H7 (cell line): ENCODE measurements at regions not wholly inside any gene's neighbourhood (a gene's known extent, or its start where the extent isn't known, plus 50 kb on each side); places are given as distances from the start of the nearest gene placed in this dataset.
A peak's percentile ranks its signal among the peaks of the same experiment; 100 is the strongest.
"Not testable (repeated sequence)": the region's sequence is repeated elsewhere in the genome, so short reads cannot be mapped to it uniquely, and the experiment has no call there.

ENCODE experiments used
- DNase-seq: peaks from one replicate; pipeline ENCODE4 v3.0.0; 2012
- H3K27me3 ChIP-seq: 2 replicates; pipeline ENCODE4 v1.6.0; 2011; ENCODE audit warnings: mild to moderate bottlenecking, low read length; ENCODE audit not compliant: control insufficient read depth, insufficient read depth
- H3K36me3 ChIP-seq: replicated peaks from 2 replicates; pipeline ENCODE4 v1.5.1; 2011; ENCODE audit warnings: low read length; ENCODE audit not compliant: control insufficient read depth, insufficient read depth
- H3K4me3 ChIP-seq: 2 replicates; pipeline ENCODE4 v1.5.1; 2011; ENCODE audit warnings: low read depth, mild to moderate bottlenecking, control low read depth, low read length, moderate library complexity; ENCODE audit not compliant: insufficient read depth

GRCh38 chr22:23495614-23496444 lies 84.3 kb downstream of the IGLL1 start:
- Histone ChIP-seq H3K4me3 (no peak overlapping the region), H3K36me3 (no peaks in the 10 kb centered on the region), H3K27me3 (peaks cover 2% of the 10 kb centered on the region; the same call in 1 of the 2 replicates)
- DNase-seq, result peak; percentile 13

GRCh38 chr22:23494930-23495266 lies 85.2 kb downstream of the IGLL1 start:
- no peak overlapping the region for H3K4me3 ChIP-seq
- H3K36me3 ChIP-seq, result no peaks in the 10 kb centered on the region
- peaks cover 2% of the 10 kb centered on the region; the same call in 1 of the 2 replicates for H3K27me3 ChIP-seq
- no peak for DNase-seq

- no peaks in the 10 kb centered on the region for H3K36me3 ChIP-seq
- no peaks in the 10 kb centered on the region for H3K27me3 ChIP-seq
- no peak overlapping the region for H3K4me3 ChIP-seq
- no peak for DNase-seq
These were observed 94.6 kb downstream of the IGLL1 start for GRCh38 chr22:23485490-23485889.

GRCh38 chr22:23484651-23485050 lies 95.4 kb downstream of the IGLL1 start:
- H3K36me3 ChIP-seq, result no peaks in the 10 kb centered on the region
- H3K4me3 ChIP-seq, result no peak overlapping the region
- H3K27me3 ChIP-seq, result no peaks in the 10 kb centered on the region
- DNase-seq, result no peak

- H3K27me3 ChIP-seq, result no peaks in the 10 kb centered on the region
- H3K4me3 ChIP-seq, result no peak overlapping the region
- no peak for DNase-seq
- H3K36me3 ChIP-seq, result no peaks in the 10 kb centered on the region
These were observed 98.7 kb downstream of the IGLL1 start for GRCh38 chr22:23481369-23481768.

- DNase-seq, result no peak
- no peaks in the 10 kb centered on the region for H3K27me3 ChIP-seq
These were observed 101.9 kb downstream of the IGLL1 start for GRCh38 chr22:23478175-23478574.

GRCh38 chr22:23474531-23474930 lies 105.6 kb downstream of the IGLL1 start:
- H3K36me3 ChIP-seq, H3K4me3 ChIP-seq, H3K27me3 ChIP-seq, DNase-seq: not testable (repeated sequence)

More at GRCh38 chr22:23478175-23478574, 101.9 kb downstream of the IGLL1 start:
- H3K36me3 ChIP-seq, result no peaks in the 10 kb centered on the region
- no peak overlapping the region for H3K4me3 ChIP-seq

- no peak for DNase-seq
- no peaks in the 10 kb centered on the region; the same call in 1 of the 2 replicates for H3K27me3 ChIP-seq
These were observed 106.2 kb downstream of the IGLL1 start for GRCh38 chr22:23473901-23474300.

GRCh38 chr22:23472376-23472775 lies 107.7 kb downstream of the IGLL1 start:
- DNase-seq, H3K36me3 ChIP-seq, H3K4me3 ChIP-seq, H3K27me3 ChIP-seq: not testable (repeated sequence)

More at GRCh38 chr22:23473901-23474300, 106.2 kb downstream of the IGLL1 start:
- Histone ChIP-seq H3K4me3 (no peak overlapping the region), H3K36me3 (no peaks in the 10 kb centered on the region)

- DNase-seq, result no peak
- no peaks in the 10 kb centered on the region; the same call in 1 of the 2 replicates for H3K27me3 ChIP-seq
- no peak overlapping the region for H3K4me3 ChIP-seq
- no peaks in the 10 kb centered on the region for H3K36me3 ChIP-seq
These were observed 108.4 kb downstream of the IGLL1 start for GRCh38 chr22:23471698-23472097.

GRCh38 chr22:23470811-23471389 lies 109.2 kb downstream of the IGLL1 start:
- Histone ChIP-seq H3K27me3 (no peaks in the 10 kb centered on the region; the same call in 1 of the 2 replicates), H3K36me3 (no peaks in the 10 kb centered on the region)

GRCh38 chr22:23467721-23468294 lies 112.3 kb downstream of the IGLL1 start:
- H3K36me3 ChIP-seq, result no peaks in the 10 kb centered on the region
- no peak for DNase-seq
- no peaks in the 10 kb centered on the region; the same call in 1 of the 2 replicates for H3K27me3 ChIP-seq
- no peak overlapping the region for H3K4me3 ChIP-seq

More at GRCh38 chr22:23470811-23471389, 109.2 kb downstream of the IGLL1 start:
- H3K4me3 ChIP-seq, result no peak overlapping the region
- DNase-seq, result no peak

- no peak for DNase-seq
- Histone ChIP-seq H3K27me3 (no peaks in the 10 kb centered on the region), H3K4me3 (no peak overlapping the region), H3K36me3 (no peaks in the 10 kb centered on the region)
These were observed 113.7 kb downstream of the IGLL1 start for GRCh38 chr22:23466351-23466750.

GRCh38 chr22:23464796-23465195 lies 115.3 kb downstream of the IGLL1 start:
- DNase-seq, H3K27me3 ChIP-seq: not testable (repeated sequence)

GRCh38 chr22:23460517-23461031 lies 119.5 kb downstream of the IGLL1 start:
- not testable (repeated sequence) for H3K4me3 ChIP-seq, H3K36me3 ChIP-seq, H3K27me3 ChIP-seq
- peak; percentile 44 for DNase-seq

More at GRCh38 chr22:23464796-23465195, 115.3 kb downstream of the IGLL1 start:
- H3K36me3 ChIP-seq, H3K4me3 ChIP-seq: not testable (repeated sequence)
